Calu3 (cell line): ENCODE measurements at regions not wholly inside any gene's neighbourhood (a gene's known extent, or its start where the extent isn't known, plus 50 kb on each side); places are given as distances from the start of the nearest gene placed in this dataset.

Experiments used
- BruUV-seq: library from RNA; stranded (reverse); fragments of 400-500 nt; replicated peaks from 2 replicates; lab custom pipeline; 2021; lab: Mats Ljungman, UMichigan
- CTCF ChIA-PET: fragments of 300-600 bp; sonication (Branson Sonifier 250); formaldehyde crosslinking; loops from one replicate; lab custom pipeline; 2022; ENCODE audit warnings: antibody characterized with exemption; lab: Charles Lee
- DNase-seq: peaks from one replicate; pipeline ENCODE4 v3.0.0; 2022
- H3K27ac Mint-ChIP-seq: one replicate; pipeline ENCODE4 v1.8.0; 2022; ENCODE audit warnings: mixed read lengths; ENCODE audit not compliant: unreplicated experiment
- H3K27me3 Mint-ChIP-seq: one replicate; pipeline ENCODE4 v1.8.0; 2022; ENCODE audit warnings: mixed read lengths; ENCODE audit not compliant: unreplicated experiment
- H3K36me3 Mint-ChIP-seq: one replicate; pipeline ENCODE4 v1.8.0; 2022; ENCODE audit warnings: mild to moderate bottlenecking, moderate library complexity, mixed read lengths; ENCODE audit not compliant: insufficient read depth, unreplicated experiment
- H3K4me1 Mint-ChIP-seq: one replicate; pipeline ENCODE4 v1.8.0; 2022; ENCODE audit warnings: mild to moderate bottlenecking, low read depth, mixed read lengths; ENCODE audit not compliant: unreplicated experiment
- H3K4me3 Mint-ChIP-seq: one replicate; pipeline ENCODE4 v1.8.0; 2022; ENCODE audit warnings: mild to moderate bottlenecking, low read depth, moderate library complexity, mixed read lengths; ENCODE audit not compliant: unreplicated experiment
- H3K9me3 Mint-ChIP-seq: one replicate; pipeline ENCODE4 v1.8.0; 2022; ENCODE audit warnings: low read depth, mixed read lengths; ENCODE audit not compliant: unreplicated experiment
- CTCF ChIP-seq: fragments of 200-600 bp; IDR thresholded peaks from one replicate; pipeline ENCODE4 v1.8.0; 2022; ENCODE audit warnings: antibody characterized with exemption; ENCODE audit not compliant: unreplicated experiment
- intact Hi-C: fragments of 100-400 bp; cut with micrococcal nuclease; formaldehyde crosslinking; loops from one replicate; pipeline ENCODE4 v1.10.0; 2022; ENCODE audit not compliant: unreplicated experiment

DNA sequence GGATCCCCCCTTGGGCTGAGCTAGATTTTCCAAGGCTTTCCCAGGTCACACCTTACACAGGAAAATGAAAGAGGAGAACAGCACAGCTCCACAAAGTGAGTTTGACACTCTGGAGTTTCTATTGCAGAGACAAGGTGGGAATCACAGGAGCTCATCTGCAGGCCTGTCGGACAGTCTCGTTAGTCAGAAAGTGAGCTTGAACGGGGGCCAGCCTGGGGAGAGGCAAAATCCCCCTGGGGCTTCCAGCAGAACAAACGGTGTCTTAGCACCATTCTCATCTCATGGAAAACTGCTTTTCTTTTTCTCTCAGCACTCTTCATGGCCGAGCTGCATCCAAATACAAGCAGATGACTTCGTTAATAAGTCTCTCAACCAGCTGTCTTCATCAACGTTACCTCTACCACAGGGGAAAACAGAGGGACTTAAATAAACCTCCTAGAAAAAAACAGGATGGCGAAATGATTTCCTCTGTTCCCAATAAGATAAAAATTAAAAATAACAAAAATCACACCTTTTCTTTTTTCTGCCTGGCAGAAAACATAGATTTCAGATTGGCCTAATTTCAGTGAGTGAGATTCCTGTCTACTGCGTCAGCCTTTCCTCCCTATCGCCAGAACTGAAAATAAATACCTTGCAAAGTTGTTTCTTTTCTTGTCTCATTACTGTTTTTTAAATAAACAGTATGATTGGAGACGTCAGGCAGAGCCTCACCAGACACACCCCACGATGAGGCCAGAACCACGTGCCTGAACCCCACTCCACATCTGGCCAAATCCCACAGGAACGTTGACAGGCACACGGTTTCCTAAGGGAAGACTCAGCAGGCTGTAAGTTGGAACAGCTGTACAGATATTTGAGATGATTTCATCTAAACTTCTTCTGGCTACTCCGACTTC is 219.0 kb downstream of the TTLL2 start:
- intact Hi-C loops, result no loop called here
- no peaks in the 10 kb centered on the region for H3K4me1 Mint-ChIP-seq
- no peak for TF ChIP-seq CTCF
- no peaks in the 10 kb centered on the region for H3K27me3 Mint-ChIP-seq
- no TSS peak for BruUV-seq
- H3K36me3 Mint-ChIP-seq, result no peaks in the 10 kb centered on the region
- no peak overlapping the region for H3K27ac Mint-ChIP-seq
- CTCF ChIA-PET, result no interaction called here
- H3K9me3 Mint-ChIP-seq, result no peaks in the 10 kb centered on the region
- H3K4me3 Mint-ChIP-seq, result no peak overlapping the region
- DNase-seq, result no peak

DNA sequence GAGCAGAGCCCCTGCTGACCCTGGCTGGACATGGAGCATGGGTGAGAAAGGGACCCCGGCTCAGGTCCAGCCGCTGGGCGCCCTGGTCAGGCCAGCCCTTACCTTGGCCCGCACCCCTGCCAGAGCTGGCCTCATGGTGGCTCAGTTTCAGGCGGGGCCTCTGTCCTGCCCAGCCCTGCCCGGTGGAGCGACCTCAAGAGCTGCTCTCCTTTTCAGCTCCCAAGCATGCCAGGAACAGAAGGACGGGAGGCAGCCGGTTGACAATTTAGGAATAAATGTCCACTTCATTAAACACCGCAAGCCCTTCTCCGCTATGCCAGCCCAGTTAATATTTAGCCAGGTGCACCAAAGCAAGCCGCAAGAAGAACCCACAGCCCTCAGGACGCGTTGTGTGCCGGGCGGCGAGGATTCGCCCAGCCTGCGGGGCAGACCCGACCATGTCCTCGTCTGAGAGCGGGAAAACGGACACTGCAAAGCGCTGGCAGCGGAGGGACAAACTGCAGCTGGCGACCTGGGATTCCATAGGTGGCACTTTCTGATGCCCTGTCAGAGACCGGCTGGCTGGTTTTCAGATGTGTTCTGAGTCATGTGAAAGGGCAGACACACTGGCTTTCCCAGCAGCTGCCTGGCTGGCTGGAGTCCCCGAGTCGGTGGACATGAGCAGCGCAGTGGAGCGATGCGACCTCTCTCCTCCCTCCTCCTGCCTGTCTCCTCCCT is 221.9 kb downstream of the TTLL2 start:
- Mint-ChIP-seq H3K9me3 (no peaks in the 10 kb centered on the region), H3K27ac (no peak overlapping the region), H3K4me3 (peak overlapping the region; percentile 61), H3K27me3 (no peaks in the 10 kb centered on the region), H3K4me1 (no peaks in the 10 kb centered on the region), H3K36me3 (no peaks in the 10 kb centered on the region)
- DNase-seq, result peak; percentile 54
- BruUV-seq, result no TSS peak
- intact Hi-C loops, result loop anchor here (5.0 kb wide), 1 partner anchor 301 kb away; no protein-coding TSS in a partner anchor
- no peak for TF ChIP-seq CTCF
- CTCF ChIA-PET, result interaction anchor here (0.7 to 1.0 kb wide), 2 partner anchors 12 to 13 kb away, joined by 3 read pairs; no protein-coding TSS in a partner anchor

- CTCF ChIA-PET, result interaction anchor here (1.0 kb wide), 1 partner anchor 11 kb away, joined by 3 read pairs; no protein-coding TSS in a partner anchor
These were observed 222.4 kb downstream of the TTLL2 start for GRCh38 chr6:167547328-167547692.

More at GRCh38 chr6:167547328-167547692, 222.4 kb downstream of the TTLL2 start:
- Mint-ChIP-seq H3K36me3 (no peaks in the 10 kb centered on the region), H3K9me3 (no peaks in the 10 kb centered on the region), H3K27me3 (peaks cover 4% of the 10 kb centered on the region), H3K4me3 (peak overlapping the region; percentile 61), H3K4me1 (no peaks in the 10 kb centered on the region), H3K27ac (no peak overlapping the region)
- BruUV-seq, result no TSS peak
- no peak for TF ChIP-seq CTCF
- no peak for DNase-seq
- intact Hi-C loops, result loop anchor here (5.0 kb wide), 1 partner anchor 300 kb away; no protein-coding TSS in a partner anchor
